IMR-90 (cell line): ENCODE measurements at regions not wholly inside any gene's neighbourhood (a gene's known extent, or its start where the extent isn't known, plus 50 kb on each side); places are given as distances from the start of the nearest gene placed in this dataset.
"Not testable (repeated sequence)": the region's sequence is repeated elsewhere in the genome, so short reads cannot be mapped to it uniquely, and the experiment has no call there.

Source experiments
- ATAC-seq: fragments of 200-7000 bp; cut with Tn5 transposase; 2 replicates; pipeline ENCODE4 v1.9.1; 2020; ENCODE audit warnings: low read depth, mild to moderate bottlenecking, moderate library complexity
- BruUV-seq: library from RNA; stranded (reverse); fragments of 400-500 nt; replicated peaks from 2 replicates; lab custom pipeline; 2021; lab: Mats Ljungman, UMichigan
- CTCF ChIA-PET: fragments of 300-600 bp; formaldehyde crosslinking; extraction: SDS; loops from one replicate; lab custom pipeline; 2021; ENCODE audit warnings: antibody characterized with exemption; lab: Yijun Ruan, JAX
- POLR2A ChIA-PET: fragments of 300-600 bp; sonication (Branson Sonifier 250); formaldehyde crosslinking; loops from one replicate; lab custom pipeline; 2022; ENCODE audit warnings: antibody characterized with exemption; ENCODE audit not compliant: unreplicated experiment; lab: Charles Lee
- DNase-seq: peaks from one replicate; pipeline ENCODE4 v3.0.0; 2013
- H2AFZ ChIP-seq: replicated peaks from 2 replicates; pipeline ENCODE3; 2013; ENCODE audit warnings: low read length, mild to moderate bottlenecking; ENCODE audit not compliant: poor library complexity
- H2AK5ac ChIP-seq: 2 replicates; pipeline ENCODE4 v1.6.1; 2013; ENCODE audit warnings: low read depth, low read length, inconsistent platforms
- H2AK9ac ChIP-seq: replicated peaks from 2 replicates; pipeline ENCODE3; 2013; ENCODE audit warnings: mild to moderate bottlenecking, low read depth, low read length, moderate library complexity; ENCODE audit not compliant: poor library complexity
- H2BK120ac ChIP-seq: 2 replicates; pipeline ENCODE4 v1.6.1; 2013; ENCODE audit warnings: low read depth, low read length, inconsistent platforms
- H2BK15ac ChIP-seq: 3 replicates; pipeline ENCODE4 v1.6.1; 2013; ENCODE audit warnings: low read depth, low read length, inconsistent platforms
- H2BK20ac ChIP-seq: 2 replicates; pipeline ENCODE4 v1.6.1; 2013; ENCODE audit warnings: low read depth, mild to moderate bottlenecking, inconsistent platforms, low read length, moderate library complexity
- H2BK5ac ChIP-seq: 2 replicates; pipeline ENCODE4 v1.6.1; 2013; ENCODE audit warnings: mild to moderate bottlenecking, low read depth, low read length, inconsistent platforms; ENCODE audit not compliant: poor library complexity, severe bottlenecking
- H3K14ac ChIP-seq: replicated peaks from 2 replicates; pipeline ENCODE4 v1.6.1; 2013; ENCODE audit warnings: low read depth, low read length, inconsistent platforms
- H3K18ac ChIP-seq: 2 replicates; pipeline ENCODE4 v1.6.1; 2013; ENCODE audit warnings: low read depth, low read length, control low read depth
- H3K23ac ChIP-seq: 2 replicates; pipeline ENCODE4 v1.6.1; 2013; ENCODE audit warnings: low read depth, low read length, inconsistent platforms
- H3K27ac ChIP-seq: 2 replicates; pipeline ENCODE4 v1.5.1; 2013; ENCODE audit warnings: mild to moderate bottlenecking, control low read depth, low read length; ENCODE audit not compliant: insufficient read depth
- H3K27me3 ChIP-seq: 2 replicates; pipeline ENCODE4 v1.6.1; 2013; ENCODE audit warnings: low read length; ENCODE audit not compliant: control insufficient read depth, insufficient read depth
- H3K36me3 ChIP-seq: 2 replicates; pipeline ENCODE4 v1.6.1; 2013; ENCODE audit warnings: low read length, mixed read lengths; ENCODE audit not compliant: control insufficient read depth, insufficient read depth
- H3K4ac ChIP-seq: 2 replicates; pipeline ENCODE4 v1.6.1; 2013; ENCODE audit warnings: low read depth, low read length, inconsistent platforms
- H3K4me1 ChIP-seq: 2 replicates; pipeline ENCODE4 v1.6.1; 2013; ENCODE audit warnings: low read length, mixed read lengths; ENCODE audit not compliant: control insufficient read depth, insufficient read depth
- H3K4me2 ChIP-seq: 2 replicates; pipeline ENCODE4 v1.6.1; 2013; ENCODE audit warnings: low read depth, mild to moderate bottlenecking, control low read depth, low read length, moderate library complexity
- H3K4me3 ChIP-seq: 2 replicates; pipeline ENCODE4 v1.5.1; 2013; ENCODE audit warnings: low read depth, mild to moderate bottlenecking, control low read depth, low read length, moderate library complexity; ENCODE audit not compliant: insufficient read depth
- H3K56ac ChIP-seq: 2 replicates; pipeline ENCODE4 v1.6.1; 2013; ENCODE audit warnings: low read length, inconsistent platforms; ENCODE audit not compliant: insufficient read depth; ENCODE audit errors: extremely low read depth
- H3K79me1 ChIP-seq, 2 experiments: 2 replicates each; pipeline ENCODE4 v1.6.1; 2013; ENCODE audit warnings: low read length in 2 of 2, inconsistent platforms in 1 of 2, low read depth in 1 of 2
- H3K9ac ChIP-seq: 2 replicates; pipeline ENCODE4 v1.6.1; 2013; ENCODE audit warnings: low read depth, low read length, control low read depth
- H3K9me1 ChIP-seq: 2 replicates; pipeline ENCODE4 v1.6.1; 2013; ENCODE audit warnings: low read length, inconsistent platforms; ENCODE audit not compliant: insufficient read depth
- H3K9me3 ChIP-seq: 2 replicates; pipeline ENCODE4 v1.6.1; 2013; ENCODE audit warnings: low read length; ENCODE audit not compliant: control insufficient read depth, insufficient read depth
- H4K20me1 ChIP-seq: 2 replicates; pipeline ENCODE4 v1.6.1; 2013; ENCODE audit warnings: low read length, inconsistent platforms; ENCODE audit not compliant: insufficient read depth
- H4K5ac ChIP-seq: 2 replicates; pipeline ENCODE4 v1.6.1; 2013; ENCODE audit warnings: mild to moderate bottlenecking, low read depth, low read length, control low read depth
- H4K8ac ChIP-seq, 2 experiments: 2 replicates each; pipeline ENCODE4 v1.6.1; 2013; ENCODE audit warnings: low read depth in 2 of 2, low read length in 2 of 2, control low read depth in 1 of 2, inconsistent platforms in 1 of 2
- H4K91ac ChIP-seq: 2 replicates; pipeline ENCODE4 v1.6.1; 2013; ENCODE audit warnings: low read depth, low read length, inconsistent platforms; ENCODE audit not compliant: insufficient read depth
- WGBS, 2 experiments: methylation state at CpG; one replicate each; pipeline versions ENCODE4 v1.1.5 to v1.1.7; 2013; ENCODE audit warnings: missing lambda C conversion rate in 2 of 2; ENCODE audit not compliant: insufficient read length in 1 of 2; ENCODE audit errors: extremely low coverage in 2 of 2; 5-methylcytosine and 5-hydroxymethylcytosine counted together
- dilution Hi-C: fragments of 300-500 bp; cut with HindIII; formaldehyde crosslinking; loops from one replicate; pipeline ENCODE4 v1.14.3; 2018; ENCODE audit warnings: low sequenced_read_pairs; ENCODE audit not compliant: unreplicated experiment
- in situ Hi-C: fragments of 300-500 bp; cut with MboI; formaldehyde crosslinking; loops from 3 replicates; pipeline ENCODE4 v1.14.3; 2019; ENCODE audit warnings: low sequenced_read_pairs, inconsistent platforms, mixed read lengths
- intact Hi-C: fragments of 100-400 bp; cut with micrococcal nuclease; formaldehyde crosslinking; loops from 2 replicates; pipeline ENCODE4 v1.10.0; 2022

DNA sequence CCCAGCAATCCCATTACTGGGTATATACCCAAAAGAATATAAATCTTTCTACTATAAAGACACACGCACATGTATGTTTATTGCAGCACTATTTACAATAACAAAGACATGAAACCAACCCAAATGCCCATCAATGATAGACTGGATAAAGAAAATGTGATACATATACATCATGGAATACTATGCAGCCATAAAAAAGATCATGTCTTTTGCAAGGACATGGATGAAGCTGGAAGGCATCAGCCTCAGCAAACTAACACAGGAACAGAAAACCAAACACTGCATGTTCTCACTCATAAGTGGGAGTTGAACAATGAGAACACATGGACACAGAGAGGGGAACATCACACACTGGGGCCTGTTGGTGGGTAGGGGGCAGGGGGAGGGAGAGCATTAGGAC is 169.0 kb upstream of the KLF6 start:
- H3K9ac ChIP-seq, H3K4me2 ChIP-seq, H2AK5ac ChIP-seq, H2BK15ac ChIP-seq, H2BK5ac ChIP-seq, H2AK9ac ChIP-seq, DNase-seq, H3K18ac ChIP-seq, H3K4me3 ChIP-seq, H3K36me3 ChIP-seq, H3K9me3 ChIP-seq, H4K20me1 ChIP-seq, H2AFZ ChIP-seq, POLR2A ChIA-PET, H2BK120ac ChIP-seq, H4K91ac ChIP-seq, BruUV-seq, H3K4me1 ChIP-seq, H3K9me1 ChIP-seq, intact Hi-C loops, H3K27ac ChIP-seq, in situ Hi-C loops, H3K79me1 ChIP-seq, H3K14ac ChIP-seq, ATAC-seq, H2BK20ac ChIP-seq, H3K4ac ChIP-seq, CTCF ChIA-PET, H3K56ac ChIP-seq, H4K5ac ChIP-seq, H4K8ac ChIP-seq, H3K27me3 ChIP-seq, dilution Hi-C loops, H3K23ac ChIP-seq: not testable (repeated sequence)
- no CpG with 5 or more reads among the region's 1 CpG for WGBS, 2 experiments
